ENCODE measurements at regions not wholly inside any gene's neighbourhood (a gene's known extent, or its start where the extent isn't known, plus 50 kb on each side); places are given as distances from the start of the nearest gene placed in this dataset.

- H3K79me2 ChIP-seq (ENCODE audit: insufficient read depth, low read length) = no peaks in the 10 kb centered on the region
Measured at GRCh38 chr3:6452974-6453373, 407.9 kb upstream of the GRM7 start.

GRCh38 chr3:6455031-6455430 is 405.9 kb upstream of the GRM7 start:
- no peak for TF ChIP-seq EZH2 (IDR thresholded peaks at IDR 0.05; ENCODE audit: insufficient read depth, low read length)
- no peak for TF ChIP-seq CTCF (IDR thresholded peaks at IDR 0.05; ENCODE audit: insufficient read depth, low read depth, low read length)
- Histone ChIP-seq H3K27ac (ENCODE audit: low read depth, low read length) (no peak overlapping the region), H3K4me1 (ENCODE audit: insufficient read depth, low read length) (no peaks in the 10 kb centered on the region), H2AFZ (ENCODE audit: low read depth, low read length) (no peak overlapping the region), H3K9ac (ENCODE audit: low read length) (no peak overlapping the region), H4K20me1 (ENCODE audit: insufficient read depth, low read length) (no peaks in the 10 kb centered on the region), H3K36me3 (ENCODE audit: insufficient read depth, low read length) (no peaks in the 10 kb centered on the region), H3K27me3 (ENCODE audit: insufficient read depth, low read length) (no peaks in the 10 kb centered on the region), H3K9me3 (ENCODE audit: insufficient read depth, low read depth, low read length) (no peaks in the 10 kb centered on the region), H3K79me2 (ENCODE audit: insufficient read depth, low read length) (no peaks in the 10 kb centered on the region), H3K4me3 (ENCODE audit: insufficient read depth, low read depth, low read length) (no peak overlapping the region), H3K4me2 (ENCODE audit: low read length) (no peak overlapping the region)
- no peaks in the 10 kb centered on the region for H3K36me3 Mint-ChIP-seq (ENCODE audit: low read depth, unreplicated experiment)
- no peaks in the 10 kb centered on the region for H3K9me3 Mint-ChIP-seq (ENCODE audit: unreplicated experiment)
- DNase-seq (ENCODE audit: low read depth) (no peak), FAIRE-seq (no peak)
- no peaks in the 10 kb centered on the region for H3K27me3 Mint-ChIP-seq (ENCODE audit: low read depth, unreplicated experiment)
- H3K4me3 Mint-ChIP-seq (ENCODE audit: unreplicated experiment) = no peak overlapping the region
- no peaks in the 10 kb centered on the region for H3K4me1 Mint-ChIP-seq (ENCODE audit: low read depth, unreplicated experiment)
- no peak overlapping the region for H3K27ac Mint-ChIP-seq (ENCODE audit: unreplicated experiment)

More at GRCh38 chr3:6452974-6453373, 407.9 kb upstream of the GRM7 start:
- Histone ChIP-seq H3K4me3 (ENCODE audit: insufficient read depth, low read depth, low read length) (no peak overlapping the region), H3K27ac (ENCODE audit: low read depth, low read length) (no peak overlapping the region), H3K27me3 (ENCODE audit: insufficient read depth, low read length) (no peaks in the 10 kb centered on the region), H3K4me2 (ENCODE audit: low read length) (no peak overlapping the region), H3K4me1 (ENCODE audit: insufficient read depth, low read length) (no peaks in the 10 kb centered on the region), H2AFZ (ENCODE audit: low read depth, low read length) (no peak overlapping the region), H3K36me3 (ENCODE audit: insufficient read depth, low read length) (no peaks in the 10 kb centered on the region), H3K9me3 (ENCODE audit: insufficient read depth, low read depth, low read length) (no peaks in the 10 kb centered on the region), H4K20me1 (ENCODE audit: insufficient read depth, low read length) (no peaks in the 10 kb centered on the region), H3K9ac (ENCODE audit: low read length) (no peak overlapping the region)
- FAIRE-seq (no peak), DNase-seq (ENCODE audit: low read depth) (no peak)
- no peaks in the 10 kb centered on the region for H3K36me3 Mint-ChIP-seq (ENCODE audit: low read depth, unreplicated experiment)
- peaks cover 3% of the 10 kb centered on the region for H3K4me1 Mint-ChIP-seq (ENCODE audit: low read depth, unreplicated experiment)
- no peak overlapping the region for H3K27ac Mint-ChIP-seq (ENCODE audit: unreplicated experiment)
- TF ChIP-seq EZH2 (IDR thresholded peaks at IDR 0.05; ENCODE audit: insufficient read depth, low read length) (no peak), CTCF (IDR thresholded peaks at IDR 0.05; ENCODE audit: insufficient read depth, low read depth, low read length) (no peak)
- H3K4me3 Mint-ChIP-seq (ENCODE audit: unreplicated experiment) = no peak overlapping the region
- H3K9me3 Mint-ChIP-seq (ENCODE audit: unreplicated experiment) = no peaks in the 10 kb centered on the region
- no peaks in the 10 kb centered on the region for H3K27me3 Mint-ChIP-seq (ENCODE audit: low read depth, unreplicated experiment)

- DNase-seq (ENCODE audit: low read depth) (no peak), FAIRE-seq (no peak)
- H3K79me2 ChIP-seq (ENCODE audit: insufficient read depth, low read length) = no peaks in the 10 kb centered on the region
- H3K4me1 Mint-ChIP-seq (ENCODE audit: low read depth, unreplicated experiment) = no peaks in the 10 kb centered on the region
- no peaks in the 10 kb centered on the region for H3K36me3 ChIP-seq (ENCODE audit: insufficient read depth, low read length)
- H3K4me2 ChIP-seq (ENCODE audit: low read length) = no peak overlapping the region
- H4K20me1 ChIP-seq (ENCODE audit: insufficient read depth, low read length) = no peaks in the 10 kb centered on the region
- no peaks in the 10 kb centered on the region for H3K36me3 Mint-ChIP-seq (ENCODE audit: low read depth, unreplicated experiment)
- no peaks in the 10 kb centered on the region for H3K27me3 ChIP-seq (ENCODE audit: insufficient read depth, low read length)
- no peaks in the 10 kb centered on the region for H3K4me1 ChIP-seq (ENCODE audit: insufficient read depth, low read length)
- H3K27me3 Mint-ChIP-seq (ENCODE audit: low read depth, unreplicated experiment) = no peaks in the 10 kb centered on the region
- H3K4me3 Mint-ChIP-seq (ENCODE audit: unreplicated experiment) = no peak overlapping the region
- H3K9me3 Mint-ChIP-seq (ENCODE audit: unreplicated experiment) = no peaks in the 10 kb centered on the region
- no peak overlapping the region for H3K27ac Mint-ChIP-seq (ENCODE audit: unreplicated experiment)
- no peak overlapping the region for H3K9ac ChIP-seq (ENCODE audit: low read length)
- no peak overlapping the region for H2AFZ ChIP-seq (ENCODE audit: low read depth, low read length)
- TF ChIP-seq EZH2 (IDR thresholded peaks at IDR 0.05; ENCODE audit: insufficient read depth, low read length) = no peak
- TF ChIP-seq CTCF (IDR thresholded peaks at IDR 0.05; ENCODE audit: insufficient read depth, low read depth, low read length) = no peak
- no peaks in the 10 kb centered on the region for H3K9me3 ChIP-seq (ENCODE audit: insufficient read depth, low read depth, low read length)
- no peak overlapping the region for H3K4me3 ChIP-seq (ENCODE audit: insufficient read depth, low read depth, low read length)
- H3K27ac ChIP-seq (ENCODE audit: low read depth, low read length) = no peak overlapping the region
Measured at GRCh38 chr3:6467186-6467585, 393.7 kb upstream of the GRM7 start.
